SKM-1 (cell line): ENCODE measurements at regions not wholly inside any gene's neighbourhood (a gene's known extent, or its start where the extent isn't known, plus 50 kb on each side); places are given as distances from the start of the nearest gene placed in this dataset.

ENCODE experiments used
- DNase-seq: peaks from one replicate; lab custom pipeline; 2025; ENCODE audit not compliant: unreplicated experiment; lab: John Stamatoyannopoulos, UW

GRCh38 chr13:88552966-88553365, 881.8 kb downstream of the SLITRK5 start:
- DNase-seq, result no peak

- DNase-seq, result no peak
Observed at GRCh38 chr13:88565566-88565965, 894.4 kb downstream of the SLITRK5 start.

GRCh38 chr13:88585861-88586260, 914.7 kb downstream of the SLITRK5 start:
- DNase-seq, result no peak

- no peak for DNase-seq
Observed at GRCh38 chr13:88586263-88586662, 915.1 kb downstream of the SLITRK5 start.

- no peak for DNase-seq
Observed at GRCh38 chr13:88590574-88590973, 919.4 kb downstream of the SLITRK5 start.

GRCh38 chr13:88592105-88592504, 920.9 kb downstream of the SLITRK5 start:
- no peak for DNase-seq

- no peak for DNase-seq
Observed at GRCh38 chr13:88601949-88602348, 930.8 kb downstream of the SLITRK5 start.

GRCh38 chr13:88602786-88603777, 931.9 kb downstream of the SLITRK5 start:
- no peak for DNase-seq

GRCh38 chr13:88617176-88617575, 946.0 kb downstream of the SLITRK5 start:
- no peak for DNase-seq

- DNase-seq, result no peak
Observed at GRCh38 chr13:88622362-88622973, 951.3 kb downstream of the SLITRK5 start.

GRCh38 chr13:88623150-88623549, 952.0 kb downstream of the SLITRK5 start:
- DNase-seq, result no peak

- no peak for DNase-seq
Observed at GRCh38 chr13:88627071-88627470, 955.9 kb downstream of the SLITRK5 start.

- DNase-seq, result no peak
Observed at GRCh38 chr13:88628882-88629281, 957.7 kb downstream of the SLITRK5 start.

GRCh38 chr13:88637935-88638334, 966.8 kb downstream of the SLITRK5 start:
- no peak for DNase-seq

GRCh38 chr13:88643233-88643632, 972.1 kb downstream of the SLITRK5 start:
- no peak for DNase-seq

GRCh38 chr13:88648598-88649373, 977.6 kb downstream of the SLITRK5 start:
- no peak for DNase-seq

GRCh38 chr13:88649855-88650254, 978.7 kb downstream of the SLITRK5 start:
- no peak for DNase-seq

- no peak for DNase-seq
Observed at GRCh38 chr13:88651531-88651930, 980.4 kb downstream of the SLITRK5 start.

GRCh38 chr13:88656751-88657150, 985.6 kb downstream of the SLITRK5 start:
- no peak for DNase-seq

- no peak for DNase-seq
Observed at GRCh38 chr13:88670509-88670908, 999.3 kb downstream of the SLITRK5 start.

GRCh38 chr13:88674841-88675240, 1003.7 kb downstream of the SLITRK5 start:
- DNase-seq, result no peak
